Kidney tubule cell (primary cell): ENCODE measurements at regions not wholly inside any gene's neighbourhood (a gene's known extent, or its start where the extent isn't known, plus 50 kb on each side); places are given as distances from the start of the nearest gene placed in this dataset.
A peak's percentile ranks its signal among the peaks of the same experiment; 100 is the strongest.
"Not testable (repeated sequence)": the region's sequence is repeated elsewhere in the genome, so short reads cannot be mapped to it uniquely, and the experiment has no call there.

ENCODE experiments used
- DNase-seq: peaks from one replicate; pipeline ENCODE4 v3.0.0-alpha.2; 2018; ENCODE audit warnings: low spot score

GRCh38 chr20:11976966-11977365 lies 59.3 kb downstream of the BTBD3 start:
- DNase-seq, result no peak

- no peak for DNase-seq
These were observed 60.8 kb downstream of the BTBD3 start for GRCh38 chr20:11978496-11978895.

- DNase-seq, result no peak
These were observed 61.8 kb downstream of the BTBD3 start for GRCh38 chr20:11979306-11979990.

- DNase-seq, result no peak
These were observed 62.6 kb downstream of the BTBD3 start for GRCh38 chr20:11980263-11980662.

- DNase-seq, result no peak
These were observed 63.8 kb downstream of the BTBD3 start for GRCh38 chr20:11981366-11981947.

GRCh38 chr20:11982289-11982954 lies 64.7 kb downstream of the BTBD3 start:
- DNase-seq, result peak; percentile 34

GRCh38 chr20:11982955-11983470 lies 65.3 kb downstream of the BTBD3 start:
- DNase-seq, result no peak

- DNase-seq, result no peak
These were observed 69.3 kb downstream of the BTBD3 start for GRCh38 chr20:11986954-11987353.

GRCh38 chr20:11987526-11987925 lies 69.8 kb downstream of the BTBD3 start:
- DNase-seq, result no peak

GRCh38 chr20:11989018-11989771 lies 71.5 kb downstream of the BTBD3 start:
- no peak for DNase-seq

GRCh38 chr20:11992426-11992825 lies 74.7 kb downstream of the BTBD3 start:
- DNase-seq, result no peak

GRCh38 chr20:11993886-11994461 lies 76.3 kb downstream of the BTBD3 start:
- no peak for DNase-seq

- DNase-seq, result no peak
These were observed 78.3 kb downstream of the BTBD3 start for GRCh38 chr20:11995805-11996567.

- DNase-seq, result not testable (repeated sequence)
These were observed 87.1 kb downstream of the BTBD3 start for GRCh38 chr20:12004776-12005175.

GRCh38 chr20:12012241-12013222 lies 94.8 kb downstream of the BTBD3 start:
- DNase-seq, result peak; percentile 77

- no peak for DNase-seq
These were observed 96.6 kb downstream of the BTBD3 start for GRCh38 chr20:12014276-12014675.

GRCh38 chr20:12014736-12015135 lies 97.0 kb downstream of the BTBD3 start:
- DNase-seq, result no peak

- DNase-seq, result no peak
These were observed 98.6 kb downstream of the BTBD3 start for GRCh38 chr20:12016291-12016690.

- no peak for DNase-seq
These were observed 102.0 kb downstream of the BTBD3 start for GRCh38 chr20:12019715-12020114.

- no peak for DNase-seq
These were observed 103.2 kb downstream of the BTBD3 start for GRCh38 chr20:12020846-12021245.
